OCI-LY3 (cell line): ENCODE measurements at regions not wholly inside any gene's neighbourhood (a gene's known extent, or its start where the extent isn't known, plus 50 kb on each side); places are given as distances from the start of the nearest gene placed in this dataset.

Source experiments
- H2AFZ ChIP-seq: fragments of 200-600, 300-600 bp; shearing (Covaris generic); 2 replicates; pipeline ENCODE4 v1.6.0; 2014; ENCODE audit warnings: antibody characterized with exemption, low read depth, low read length
- H3K27ac ChIP-seq: fragments of 200-600, 300-600 bp; sonication (generic); 2 replicates; pipeline ENCODE4 v1.5.1; 2014; ENCODE audit warnings: mild to moderate bottlenecking, low read length, moderate library complexity, mixed read lengths
- H3K27me3 ChIP-seq: fragments of 200-600, 300-600 bp; sonication (generic); 2 replicates; pipeline ENCODE4 v1.6.1; 2014; ENCODE audit warnings: low read depth, low read length, mixed read lengths
- H3K36me3 ChIP-seq: fragments of 200-600, 300-600 bp; sonication (generic); replicated peaks from 2 replicates; pipeline ENCODE3; 2014; ENCODE audit warnings: low read depth, low read length, mixed read lengths
- H3K4me1 ChIP-seq: fragments of 300-600, 200-600 bp; sonication (generic); 2 replicates; pipeline ENCODE4 v1.6.1; 2014; ENCODE audit warnings: low read length, mixed read lengths
- H3K4me2 ChIP-seq: fragments of 200-600, 300-600 bp; sonication (generic); 2 replicates; pipeline ENCODE4 v1.6.1; 2014; ENCODE audit warnings: low read length, mixed read lengths
- H3K4me3 ChIP-seq: fragments of 300-600, 200-600 bp; sonication (generic); 2 replicates; pipeline ENCODE4 v1.5.1; 2014; ENCODE audit warnings: antibody characterized with exemption, mild to moderate bottlenecking, low read length, moderate library complexity
- H3K79me2 ChIP-seq: fragments of 300-600, 200-600 bp; shearing (Covaris generic); 2 replicates; pipeline ENCODE4 v1.6.1; 2014; ENCODE audit warnings: mild to moderate bottlenecking, low read length, mixed read lengths
- H3K9ac ChIP-seq: fragments of 300-600, 200-600 bp; shearing (Covaris generic); 2 replicates; pipeline ENCODE4 v1.6.0; 2014; ENCODE audit warnings: mild to moderate bottlenecking, low read length, moderate library complexity
- H3K9me3 ChIP-seq: fragments of 200-600, 300-600 bp; shearing (Covaris generic); 2 replicates; pipeline ENCODE4 v1.6.1; 2014; ENCODE audit warnings: low read length, mixed read lengths; ENCODE audit not compliant: insufficient read depth
- H4K20me1 ChIP-seq: fragments of 200-600, 300-600 bp; sonication (generic); 2 replicates; pipeline ENCODE4 v1.6.1; 2016; ENCODE audit warnings: low read length, mixed read lengths; ENCODE audit not compliant: insufficient read depth
- CTCF ChIP-seq: fragments of 200-600, 300-600 bp; sonication (generic); IDR thresholded peaks from 2 replicates; pipeline ENCODE4 v1.5.1; 2014; ENCODE audit warnings: antibody characterized with exemption, low read length, low read depth
- EZH2phosphoT487 ChIP-seq: fragments of 200-600 bp; shearing (Covaris generic); IDR thresholded peaks from 2 replicates; pipeline ENCODE4 v1.6.1; 2018; ENCODE audit warnings: antibody characterized with exemption, mixed run types, low read depth

GRCh38 chr5:17696627-17697026 is 62.4 kb downstream of the TAF11L14 start:
- no peak overlapping the region for H3K9ac ChIP-seq
- no peaks in the 10 kb centered on the region for H3K9me3 ChIP-seq
- no peak overlapping the region for H3K4me2 ChIP-seq

GRCh38 chr5:17697671-17698070 is 63.4 kb downstream of the TAF11L14 start:
- Histone ChIP-seq H3K4me1 (no peaks in the 10 kb centered on the region), H3K9me3 (no peaks in the 10 kb centered on the region), H3K4me3 (no peak overlapping the region), H3K36me3 (no peaks in the 10 kb centered on the region), H3K79me2 (no peaks in the 10 kb centered on the region), H3K27me3 (no peaks in the 10 kb centered on the region), H4K20me1 (no peaks in the 10 kb centered on the region), H3K4me2 (no peak overlapping the region), H3K27ac (no peak overlapping the region), H3K9ac (no peak overlapping the region), H2AFZ (no peak overlapping the region)
- TF ChIP-seq CTCF (no peak), EZH2phosphoT487 (no peak)

More at GRCh38 chr5:17696627-17697026, 62.4 kb downstream of the TAF11L14 start:
- H3K27me3 ChIP-seq = no peaks in the 10 kb centered on the region
- H2AFZ ChIP-seq = no peak overlapping the region
- no peaks in the 10 kb centered on the region for H3K4me1 ChIP-seq
- TF ChIP-seq CTCF (no peak), EZH2phosphoT487 (no peak)
- no peaks in the 10 kb centered on the region for H3K79me2 ChIP-seq
- H3K27ac ChIP-seq = no peak overlapping the region
- no peak overlapping the region for H3K4me3 ChIP-seq
- H4K20me1 ChIP-seq = no peaks in the 10 kb centered on the region
- H3K36me3 ChIP-seq = no peaks in the 10 kb centered on the region

- Histone ChIP-seq H3K4me1 (no peaks in the 10 kb centered on the region), H2AFZ (no peak overlapping the region), H3K9me3 (no peaks in the 10 kb centered on the region), H3K4me2 (no peak overlapping the region), H3K36me3 (no peaks in the 10 kb centered on the region), H3K79me2 (no peaks in the 10 kb centered on the region), H4K20me1 (no peaks in the 10 kb centered on the region), H3K9ac (no peak overlapping the region), H3K4me3 (no peak overlapping the region), H3K27me3 (no peaks in the 10 kb centered on the region), H3K27ac (no peak overlapping the region)
- TF ChIP-seq EZH2phosphoT487 (no peak), CTCF (no peak)
Measured at GRCh38 chr5:17709011-17709710, 74.9 kb downstream of the TAF11L14 start.

- no peak overlapping the region for H2AFZ ChIP-seq
- H3K4me3 ChIP-seq = no peak overlapping the region
- no peaks in the 10 kb centered on the region for H4K20me1 ChIP-seq
Measured at GRCh38 chr5:17713301-17713700, 79.0 kb downstream of the TAF11L14 start.

More at GRCh38 chr5:17713301-17713700, 79.0 kb downstream of the TAF11L14 start:
- no peaks in the 10 kb centered on the region for H3K36me3 ChIP-seq
- H3K4me1 ChIP-seq = no peaks in the 10 kb centered on the region
- no peak overlapping the region for H3K27ac ChIP-seq
- TF ChIP-seq EZH2phosphoT487 (no peak), CTCF (no peak)
- no peak overlapping the region for H3K4me2 ChIP-seq
- no peaks in the 10 kb centered on the region for H3K9me3 ChIP-seq
- H3K27me3 ChIP-seq = no peaks in the 10 kb centered on the region
- no peaks in the 10 kb centered on the region for H3K79me2 ChIP-seq
- H3K9ac ChIP-seq = no peak overlapping the region
